H1 (cell line): ENCODE measurements at regions not wholly inside any gene's neighbourhood (a gene's known extent, or its start where the extent isn't known, plus 50 kb on each side); places are given as distances from the start of the nearest gene placed in this dataset.

Experiments
- CTCF ChIA-PET: fragments of 300-600 bp; sonication (Branson Sonifier 250); formaldehyde crosslinking; loops from one replicate; lab custom pipeline; 2021; ENCODE audit not compliant: partially characterized antibody; lab: Charles Lee
- POLR2A ChIA-PET: fragments of 300-600 bp; sonication (Branson Sonifier 250); formaldehyde crosslinking; loops from one replicate; lab custom pipeline; 2021; ENCODE audit warnings: inconsistent platforms; ENCODE audit not compliant: partially characterized antibody; lab: Charles Lee
- DNase-seq, 2 experiments: peaks; one replicate each; pipeline versions ENCODE4 v3.0.0 to v3.0.0-alpha.2; 2010 to 2022; ENCODE audit warnings: low spot score in 2 of 2, low read depth in 1 of 2, mixed read lengths in 1 of 2
- FAIRE-seq: peaks from 2 replicates; lab custom pipeline; 2011; peaks lifted over from hg19 to GRCh38; lab: Jason Lieb, UNC
- H2AFZ ChIP-seq: 2 replicates; pipeline ENCODE4 v1.8.1; 2012; ENCODE audit warnings: low read length, inconsistent platforms
- H2AK5ac ChIP-seq: 2 replicates; pipeline ENCODE4 v1.6.1; 2013; ENCODE audit warnings: low read depth, low read length
- H2BK120ac ChIP-seq: replicated peaks from 2 replicates; pipeline ENCODE3; 2013; ENCODE audit warnings: low read depth, low read length, inconsistent platforms
- H2BK12ac ChIP-seq: 2 replicates; pipeline ENCODE4 v1.6.1; 2013; ENCODE audit warnings: low read depth, low read length
- H2BK15ac ChIP-seq: 2 replicates; pipeline ENCODE4 v1.6.1; 2013; ENCODE audit warnings: low read length
- H2BK20ac ChIP-seq: 2 replicates; pipeline ENCODE4 v1.6.1; 2013; ENCODE audit warnings: low read length
- H2BK5ac ChIP-seq: 2 replicates; pipeline ENCODE4 v1.6.1; 2013; ENCODE audit warnings: low read depth, low read length
- H3K14ac ChIP-seq: 2 replicates; pipeline ENCODE4 v1.6.1; 2013; ENCODE audit warnings: inconsistent platforms; ENCODE audit not compliant: insufficient read length
- H3K18ac ChIP-seq: 2 replicates; pipeline ENCODE4 v1.6.1; 2013; ENCODE audit warnings: low read length; ENCODE audit errors: extremely low read depth
- H3K23ac ChIP-seq: 2 replicates; pipeline ENCODE4 v1.6.1; 2013; ENCODE audit warnings: inconsistent platforms; ENCODE audit not compliant: insufficient read length
- H3K23me2 ChIP-seq: 2 replicates; pipeline ENCODE4 v1.6.1; 2013; ENCODE audit warnings: low read depth, low read length
- H3K27ac ChIP-seq: 2 replicates; pipeline ENCODE4 v1.6.1; 2011; ENCODE audit warnings: low read depth, low read length, inconsistent platforms
- H3K27me3 ChIP-seq, 4 experiments: replicated peaks in 1 of 4; 1 replicate in 1 of 4; 2 replicates in 3 of 4; pipeline versions ENCODE4 v1.6.1 to v1.8.1; 2011 to 2013; ENCODE audit warnings: low read length in 3 of 4, mild to moderate bottlenecking in 3 of 4, inconsistent platforms in 2 of 4, mixed read lengths in 2 of 4, moderate library complexity in 1 of 4; ENCODE audit not compliant: control insufficient read depth in 3 of 4, insufficient read depth in 3 of 4; ENCODE audit errors: extremely low read depth in 1 of 4
- H3K36me3 ChIP-seq, 4 experiments: 2 replicates each; pipeline versions ENCODE4 v1.6.1 to v1.8.1; 2011 to 2013; ENCODE audit warnings: mild to moderate bottlenecking in 4 of 4, low read length in 3 of 4, moderate library complexity in 2 of 4, control low read depth in 1 of 4, inconsistent platforms in 1 of 4; ENCODE audit not compliant: insufficient read depth in 4 of 4, control insufficient read depth in 2 of 4
- H3K4ac ChIP-seq: replicated peaks from 2 replicates; pipeline ENCODE3; 2013; ENCODE audit warnings: low read length, low read depth, mixed read lengths, inconsistent platforms; ENCODE audit not compliant: insufficient read length
- H3K4me1 ChIP-seq, 4 experiments: replicated peaks in 1 of 4; 1 replicate in 1 of 4; 2 replicates in 3 of 4; pipeline versions ENCODE4 v1.6.1 to v1.8.1; 2011 to 2013; ENCODE audit warnings: low read length in 3 of 4, inconsistent platforms in 2 of 4, mixed read lengths in 1 of 4; ENCODE audit not compliant: insufficient read depth in 4 of 4, control insufficient read depth in 3 of 4
- H3K4me2 ChIP-seq, 2 experiments: 2 replicates each; pipeline versions ENCODE4 v1.6.1 to v1.8.1; 2011 to 2013; ENCODE audit warnings: low read depth in 2 of 2, low read length in 2 of 2, control low read depth in 1 of 2, inconsistent platforms in 1 of 2, mild to moderate bottlenecking in 1 of 2; ENCODE audit not compliant: insufficient read depth in 1 of 2
- H3K4me3 ChIP-seq, 4 experiments: fragments of 200-600, 300-600 bp in 1 of 4; sonication (generic), shearing (Covaris generic), sonication (Bioruptor Twin) in 1 of 4; 2 replicates each; pipeline versions ENCODE4 v1.5.1 to v1.8.1; 2011 to 2016; ENCODE audit warnings: low read length in 4 of 4, low read depth in 3 of 4, control low read depth in 2 of 4, inconsistent platforms in 2 of 4, mild to moderate bottlenecking in 2 of 4, mixed read lengths in 1 of 4, moderate library complexity in 1 of 4; ENCODE audit not compliant: insufficient read depth in 2 of 4; ENCODE audit errors: extremely low read depth in 1 of 4
- H3K56ac ChIP-seq: replicated peaks from 2 replicates; pipeline ENCODE3; 2013; ENCODE audit warnings: low read depth, mild to moderate bottlenecking, mixed read lengths, low read length, inconsistent platforms; ENCODE audit not compliant: insufficient read length
- H3K79me1 ChIP-seq: 2 replicates; pipeline ENCODE4 v1.6.1; 2013; ENCODE audit warnings: low read depth, low read length, control low read depth
- H3K79me2 ChIP-seq, 2 experiments: 2 replicates each; pipeline versions ENCODE4 v1.6.1 to v1.8.1; 2012 to 2013; ENCODE audit warnings: low read length in 2 of 2, mild to moderate bottlenecking in 2 of 2, inconsistent platforms in 1 of 2; ENCODE audit not compliant: insufficient read depth in 2 of 2, control insufficient read depth in 1 of 2
- H3K9ac ChIP-seq, 4 experiments: replicated peaks in 1 of 4; 1 replicate in 1 of 4; 2 replicates in 3 of 4; pipeline versions ENCODE4 v1.6.1 to v1.8.1; 2011 to 2013; ENCODE audit warnings: low read depth in 3 of 4, low read length in 3 of 4, control low read depth in 2 of 4, mild to moderate bottlenecking in 2 of 4, moderate library complexity in 2 of 4, inconsistent platforms in 1 of 4; ENCODE audit errors: extremely low read depth in 1 of 4
- H3K9me3 ChIP-seq, 2 experiments: 2 replicates each; pipeline versions ENCODE4 v1.6.1 to v1.8.1; 2012 to 2013; ENCODE audit warnings: mild to moderate bottlenecking in 2 of 2, moderate library complexity in 2 of 2, control low read depth in 1 of 2, inconsistent platforms in 1 of 2, low read depth in 1 of 2, low read length in 1 of 2, mixed read lengths in 1 of 2; ENCODE audit not compliant: insufficient read depth in 2 of 2
- H4K20me1 ChIP-seq, 2 experiments: replicated peaks in 1 of 2; 2 replicates each; pipeline versions ENCODE3 to v1.8.1; 2011 to 2013; ENCODE audit warnings: inconsistent platforms in 2 of 2, low read length in 2 of 2, mild to moderate bottlenecking in 1 of 2; ENCODE audit not compliant: insufficient read depth in 2 of 2, control insufficient read depth in 1 of 2
- H4K5ac ChIP-seq: 2 replicates; pipeline ENCODE4 v1.6.1; 2013; ENCODE audit warnings: low read length, low read depth, mixed read lengths, inconsistent platforms; ENCODE audit not compliant: insufficient read length
- H4K8ac ChIP-seq: 2 replicates; pipeline ENCODE4 v1.8.0; 2013; ENCODE audit warnings: mild to moderate bottlenecking, moderate library complexity, low read length, inconsistent platforms; ENCODE audit not compliant: insufficient read depth; ENCODE audit errors: extremely low read depth
- H4K91ac ChIP-seq: replicated peaks from 2 replicates; pipeline ENCODE3; 2013; ENCODE audit warnings: low read length, mixed read lengths, inconsistent platforms; ENCODE audit not compliant: insufficient read length
- E2F6 ChIP-seq: IDR thresholded peaks from 2 replicates; pipeline ENCODE4 v1.6.1; 2012; ENCODE audit warnings: inconsistent platforms
- SIN3A ChIP-seq, 2 experiments: IDR thresholded peaks in 1 of 2; conservative IDR thresholded peaks in 1 of 2; 2 replicates each; pipeline ENCODE4 v1.6.1; 2011 to 2012; ENCODE audit warnings: low read length in 2 of 2, improper control_type of control experiment in 1 of 2, low read depth in 1 of 2, mild to moderate bottlenecking in 1 of 2
- WGBS, 2 experiments: shearing (Covaris generic) in 1 of 2; methylation state at CpG; one replicate each; pipeline versions ENCODE4 v1.1.6 to v1.1.7; 2013 to 2015; ENCODE audit warnings: low lambda C conversion rate in 2 of 2, mixed read lengths in 2 of 2, inconsistent platforms in 1 of 2, low coverage in 1 of 2, missing lambda C conversion rate in 1 of 2; ENCODE audit not compliant: insufficient replicate concordance in 2 of 2, insufficient coverage in 1 of 2, insufficient read length in 1 of 2; ENCODE audit errors: extremely low coverage in 1 of 2, missing lambda C conversion rate in 1 of 2; 5-methylcytosine and 5-hydroxymethylcytosine counted together

DNA sequence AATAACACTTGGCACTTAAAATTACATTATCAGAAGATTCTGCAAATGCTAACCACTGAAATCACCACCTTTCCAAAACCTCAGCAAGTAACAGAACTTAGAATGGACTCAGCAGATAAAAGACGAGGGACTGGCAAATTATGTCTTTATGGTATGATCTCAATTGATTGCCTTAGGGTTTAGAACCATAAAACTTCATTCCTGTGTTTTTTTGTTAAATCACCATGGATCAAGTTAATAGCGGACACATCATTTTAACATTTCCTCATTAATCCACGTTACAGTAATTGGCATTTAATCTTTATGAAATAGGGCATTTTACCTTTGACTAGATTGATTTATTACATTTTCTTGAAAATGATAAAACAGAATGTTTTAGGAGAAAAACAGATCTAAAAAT lies 2070.3 kb downstream of the PCDH9 start:
- no peak for FAIRE-seq
- Histone ChIP-seq H3K23me2 (no peaks in the 10 kb centered on the region; the same call in 1 of the 2 replicates), H2BK15ac (no peak overlapping the region), H3K79me1 (no peaks in the 10 kb centered on the region), H3K4ac (no peak overlapping the region), H2BK120ac (no peak overlapping the region), H4K5ac (no peak overlapping the region), H4K8ac (no peak overlapping the region), H2AK5ac (no peak overlapping the region), H3K9ac (no peak overlapping the region), H3K23ac (no peak overlapping the region), H4K20me1 (no peaks in the 10 kb centered on the region), H2BK5ac (no peak overlapping the region), H3K56ac (no peak overlapping the region), H2BK12ac (no peak overlapping the region), H2BK20ac (no peak overlapping the region), H3K27me3 (no peaks in the 10 kb centered on the region), H2AFZ (peak overlapping the region; percentile 10; the same call in 1 of the 2 replicates), H3K36me3 (no peaks in the 10 kb centered on the region), H3K4me2 (no peak overlapping the region), H3K4me1 (no peaks in the 10 kb centered on the region), H3K27ac (no peak overlapping the region), H3K4me3 (no peak overlapping the region), H4K91ac (no peak overlapping the region), H3K18ac (no peak overlapping the region), H3K79me2 (no peaks in the 10 kb centered on the region), H3K9me3 (no peaks in the 10 kb centered on the region), H3K14ac (no peak overlapping the region)
- DNase-seq: no peak
- ChIA-PET CTCF (interaction anchor here (0.6 kb wide), 1 partner anchor 73 kb away, joined by 3 read pairs; no protein-coding TSS in a partner anchor), POLR2A (no interaction called here)
- WGBS, 2 experiments: 62% methylated on average over 3 of the region's 3 CpGs; no CpG with 5 or more reads in 1 of the 2 experiments
- TF ChIP-seq E2F6 (no peak), SIN3A (conservative IDR thresholded peaks at IDR 0.05 in 1 of 2, IDR thresholded peaks at IDR 0.05 in 1 of 2; ENCODE audit: low read depth in 1 of 2, low read length in 2 of 2) (no peak)
